GM04504 (cell line): ENCODE measurements at regions not wholly inside any gene's neighbourhood (a gene's known extent, or its start where the extent isn't known, plus 50 kb on each side); places are given as distances from the start of the nearest gene placed in this dataset.
"Not testable (repeated sequence)": the region's sequence is repeated elsewhere in the genome, so short reads cannot be mapped to it uniquely, and the experiment has no call there.

Experiments
- DNase-seq: peaks from one replicate; pipeline ENCODE4 v3.0.0-alpha.2; 2012; ENCODE audit warnings: low read depth

- not testable (repeated sequence) for DNase-seq
These were observed 58.5 kb upstream of the NBPF26 start for GRCh38 chr1:120665250-120665577.

- DNase-seq = not testable (repeated sequence)
These were observed 55.6 kb upstream of the NBPF26 start for GRCh38 chr1:120668187-120668586.
